Lung (tissue), 11 donors: ENCODE measurements at regions not wholly inside any gene's neighbourhood (a gene's known extent, or its start where the extent isn't known, plus 50 kb on each side); places are given as distances from the start of the nearest gene placed in this dataset.

Experiments used
- ATAC-seq: fragments of 200-7000 bp; cut with Tn5 transposase; one replicate; pipeline ENCODE4 v1.9.1; 2020; ENCODE audit warnings: moderate number of reproducible peaks; ENCODE audit not compliant: insufficient read depth, low FRiP score
- DNase-seq, 3 donors: peaks; one replicate each; pipeline ENCODE4 v3.0.0-alpha.2; 2013 to 2017
- H3K27ac ChIP-seq, 2 donors: one replicate each; pipeline ENCODE4 v1.5.1; 2013; ENCODE audit warnings: mild to moderate bottlenecking in 2 of 2, moderate library complexity in 2 of 2, control low read depth in 1 of 2, inconsistent platforms in 1 of 2, low read depth in 1 of 2, low read length in 1 of 2
- H3K27me3 ChIP-seq, 3 donors: one replicate each; pipeline ENCODE4 v1.5.1; 2013; ENCODE audit warnings: low read length in 2 of 3; ENCODE audit not compliant: control insufficient read depth in 3 of 3, insufficient read depth in 3 of 3
- H3K36me3 ChIP-seq, 4 donors: one replicate each; pipeline ENCODE4 v1.5.1; 2013; ENCODE audit warnings: low read length in 4 of 4, mild to moderate bottlenecking in 1 of 4, moderate library complexity in 1 of 4; ENCODE audit not compliant: control insufficient read depth in 4 of 4, insufficient read depth in 4 of 4
- H3K4me1 ChIP-seq, 5 donors: one replicate each; pipeline ENCODE4 v1.5.1; 2013; ENCODE audit warnings: low read length in 5 of 5, mild to moderate bottlenecking in 2 of 5, moderate library complexity in 1 of 5; ENCODE audit not compliant: control insufficient read depth in 5 of 5, insufficient read depth in 5 of 5
- H3K4me3 ChIP-seq: one replicate; pipeline ENCODE4 v1.5.1; 2013; ENCODE audit warnings: mild to moderate bottlenecking, control low read depth, moderate library complexity
- H3K9ac ChIP-seq, 2 donors: one replicate each; pipeline ENCODE4 v1.5.1; 2013; ENCODE audit warnings: low read length in 2 of 2, control low read depth in 1 of 2; ENCODE audit not compliant: insufficient read depth in 1 of 2
- H3K9me3 ChIP-seq, 4 donors: one replicate each; pipeline ENCODE4 v1.5.1; 2013; ENCODE audit warnings: low read length in 3 of 4, mild to moderate bottlenecking in 1 of 4, moderate library complexity in 1 of 4; ENCODE audit not compliant: control insufficient read depth in 4 of 4, insufficient read depth in 3 of 4
- CTCF ChIP-seq: IDR thresholded peaks from 2 replicates; pipeline ENCODE4 v1.5.1; 2012; ENCODE audit warnings: mild to moderate bottlenecking; ENCODE audit errors: control extremely low read depth, extremely low read depth
- WGBS, 2 donors: extraction: QIAGEN DNeasy Blood & Tissue Kit; methylation state at CpG; one replicate each; pipeline ENCODE4 v1.1.7; 2013; 5-methylcytosine and 5-hydroxymethylcytosine counted together
- donor health status: control.
- donor health status: control.
- donor health status: Bipolar disorder and iron deficiency.
- donor health status: healthy.
- donor health status: DM: yes; HTN: yes; CAD: no.

GRCh38 chr2:193818801-193819499, 1624.2 kb upstream of the TMEFF2 start:
- TF ChIP-seq CTCF, result no peak
- Histone ChIP-seq H3K9me3 (peaks cover 0 to 12% (median 4%) of the 10 kb centered on the region in 4 donors), H3K36me3 (no peaks in the 10 kb centered on the region), H3K9ac (no peak overlapping the region), H3K27ac (no peak overlapping the region), H3K27me3 (no peaks in the 10 kb centered on the region), H3K4me1 (no peaks in the 10 kb centered on the region), H3K4me3 (no peak overlapping the region)
- no peak for ATAC-seq
- 88 to 98% methylated on average over 5 of the region's 5 CpGs for WGBS, 2 donors
- no peak for DNase-seq

DNA sequence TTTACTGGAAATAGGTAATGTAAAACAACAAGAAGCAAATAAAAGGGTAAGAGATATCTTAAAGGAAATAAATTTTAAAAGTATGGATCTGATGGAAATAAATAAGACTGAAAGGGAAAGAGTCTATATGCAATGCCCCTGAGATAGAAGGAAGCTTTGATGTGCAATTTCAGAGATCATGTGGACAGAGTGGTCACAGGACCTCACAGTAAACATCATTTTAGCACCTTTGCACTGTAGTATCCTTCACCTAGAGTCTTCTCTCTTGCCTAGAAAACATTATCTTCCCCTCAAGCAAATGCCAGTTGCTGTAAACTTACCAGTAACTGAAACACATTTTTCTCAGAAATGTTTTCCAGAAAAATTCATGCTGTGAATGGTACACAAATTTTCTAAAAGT, 1621.3 kb upstream of the TMEFF2 start:
- Histone ChIP-seq H3K27me3 (no peaks in the 10 kb centered on the region), H3K9ac (no peak overlapping the region)
- DNase-seq, result no peak

DNA sequence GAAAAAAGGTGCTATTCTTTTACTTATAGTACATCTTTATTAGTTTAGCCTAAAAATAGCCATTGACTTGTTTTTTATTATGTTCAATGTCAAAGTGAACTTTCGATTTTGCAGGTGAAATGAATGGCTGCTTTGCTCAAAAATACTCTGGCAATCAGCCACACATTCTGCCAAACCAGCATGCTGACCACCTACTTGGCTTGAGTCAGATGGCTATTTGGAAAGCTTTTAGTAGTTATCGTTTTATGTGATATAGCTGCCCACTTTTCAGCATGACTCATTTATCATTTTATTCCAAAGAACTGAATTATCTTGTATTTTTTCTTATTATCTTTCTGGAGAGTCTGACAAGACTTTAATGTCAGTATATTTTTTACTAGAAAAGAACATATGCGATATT, 1615.8 kb upstream of the TMEFF2 start:
- no peak for TF ChIP-seq CTCF
- no peaks in the 10 kb centered on the region for H3K9me3 ChIP-seq
- H3K27me3 ChIP-seq, result no peaks in the 10 kb centered on the region
- no peak overlapping the region for H3K27ac ChIP-seq
- no peak overlapping the region for H3K9ac ChIP-seq
- H3K4me3 ChIP-seq, result no peak overlapping the region
- DNase-seq (no peak), ATAC-seq (no peak)
- no peaks in the 10 kb centered on the region for H3K4me1 ChIP-seq
- no peaks in the 10 kb centered on the region for H3K36me3 ChIP-seq
- WGBS, 2 donors, result 73 to 83% methylated on average over 3 of the region's 3 CpGs

More for the DNA sequence above, 1621.3 kb upstream of the TMEFF2 start:
- TF ChIP-seq CTCF, result no peak
- no peak for ATAC-seq
- Histone ChIP-seq H3K36me3 (no peaks in the 10 kb centered on the region), H3K27ac (no peak overlapping the region), H3K9me3 (peaks cover 0 to 12% (median 4%) of the 10 kb centered on the region in 4 donors), H3K4me3 (no peak overlapping the region), H3K4me1 (no peaks in the 10 kb centered on the region)

GRCh38 chr2:193808877-193809276, 1614.1 kb upstream of the TMEFF2 start:
- H3K27me3 ChIP-seq, result no peaks in the 10 kb centered on the region
- no peaks in the 10 kb centered on the region for H3K36me3 ChIP-seq
- ATAC-seq, result no peak
- H3K4me1 ChIP-seq, result no peaks in the 10 kb centered on the region
- no peak overlapping the region for H3K9ac ChIP-seq
- 91 to 93% methylated on average over 1 of the region's 1 CpG for WGBS, 2 donors
- no peaks in the 10 kb centered on the region for H3K9me3 ChIP-seq
- no peak for TF ChIP-seq CTCF
- no peak for DNase-seq
- H3K4me3 ChIP-seq, result no peak overlapping the region
- no peak overlapping the region for H3K27ac ChIP-seq
